ENCODE measurements at regions not wholly inside any gene's neighbourhood (a gene's known extent, or its start where the extent isn't known, plus 50 kb on each side); places are given as distances from the start of the nearest gene placed in this dataset.
A peak's percentile ranks its signal among the peaks of the same experiment; 100 is the strongest.

GRCh38 chr11:122439866-122440810, 215.4 kb upstream of the UBASH3B start:
- DNase-seq (ENCODE audit: low spot score in 2 of 2), result no peak
- no peak overlapping the region for H3K27ac Mint-ChIP-seq
- no peaks in the 10 kb centered on the region for H3K4me1 Mint-ChIP-seq
- H3K4me3 Mint-ChIP-seq, result no peak overlapping the region
- ATAC-seq, result no peak
- H3K36me3 Mint-ChIP-seq, result no peaks in the 10 kb centered on the region
- no peaks in the 10 kb centered on the region for H3K9me3 Mint-ChIP-seq

DNA sequence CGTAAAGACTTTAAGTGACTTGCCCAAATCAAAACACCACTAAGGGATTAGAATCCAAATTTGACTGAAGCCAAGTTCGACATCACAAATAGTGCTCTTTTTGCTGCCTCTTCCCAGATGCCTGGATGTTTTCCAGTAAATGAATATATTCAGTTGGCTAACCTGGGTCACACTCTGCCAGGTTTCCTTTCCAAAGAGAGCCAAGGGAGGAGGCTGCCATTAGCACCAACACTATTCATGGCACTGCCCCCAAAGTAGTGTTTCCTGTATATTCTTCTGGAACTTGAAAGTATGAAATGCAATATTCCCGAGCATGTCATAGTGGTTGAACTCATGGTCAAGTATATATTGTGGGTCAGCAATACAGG, 219.3 kb upstream of the UBASH3B start:
- H3K27ac Mint-ChIP-seq, result no peak overlapping the region
- H3K4me3 Mint-ChIP-seq, result no peak overlapping the region
- no peaks in the 10 kb centered on the region for H3K4me1 Mint-ChIP-seq
- ATAC-seq (no peak), DNase-seq (ENCODE audit: low spot score in 2 of 2) (no peak)
- H3K36me3 Mint-ChIP-seq, result no peaks in the 10 kb centered on the region
- H3K9me3 Mint-ChIP-seq, result no peaks in the 10 kb centered on the region

- no peaks in the 10 kb centered on the region for H3K4me1 Mint-ChIP-seq
- no peaks in the 10 kb centered on the region for H3K9me3 Mint-ChIP-seq
- H3K36me3 Mint-ChIP-seq, result no peaks in the 10 kb centered on the region
- DNase-seq (ENCODE audit: low spot score in 2 of 2) (no peak), ATAC-seq (no peak)
- H3K27ac Mint-ChIP-seq, result no peak overlapping the region
- H3K4me3 Mint-ChIP-seq, result no peak overlapping the region
These were observed 219.9 kb upstream of the UBASH3B start for GRCh38 chr11:122435540-122436187.

DNA sequence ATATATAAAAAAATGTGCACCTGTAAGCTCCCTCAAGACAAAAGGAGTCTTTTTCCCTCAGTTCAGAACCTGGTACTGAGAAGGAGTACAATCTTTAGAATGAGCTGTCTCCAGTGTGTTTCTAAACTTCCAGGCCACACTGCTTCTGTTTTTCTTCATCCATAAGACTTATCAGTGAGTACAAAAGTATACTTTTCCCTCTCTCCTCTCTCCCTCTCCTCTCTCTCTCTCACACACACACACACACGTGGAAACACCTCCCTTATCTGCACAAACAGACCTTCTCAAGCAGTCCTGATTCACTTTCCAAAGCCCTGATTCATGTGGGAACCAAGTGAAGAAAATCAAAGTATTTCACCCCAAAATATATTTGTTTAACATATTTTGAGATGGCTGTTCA, 220.7 kb upstream of the UBASH3B start:
- Mint-ChIP-seq H3K4me1 (no peaks in the 10 kb centered on the region), H3K4me3 (no peak overlapping the region), H3K9me3 (no peaks in the 10 kb centered on the region), H3K36me3 (no peaks in the 10 kb centered on the region), H3K27ac (no peak overlapping the region)
- ATAC-seq (no peak), DNase-seq (ENCODE audit: low spot score in 2 of 2) (no peak)

DNA sequence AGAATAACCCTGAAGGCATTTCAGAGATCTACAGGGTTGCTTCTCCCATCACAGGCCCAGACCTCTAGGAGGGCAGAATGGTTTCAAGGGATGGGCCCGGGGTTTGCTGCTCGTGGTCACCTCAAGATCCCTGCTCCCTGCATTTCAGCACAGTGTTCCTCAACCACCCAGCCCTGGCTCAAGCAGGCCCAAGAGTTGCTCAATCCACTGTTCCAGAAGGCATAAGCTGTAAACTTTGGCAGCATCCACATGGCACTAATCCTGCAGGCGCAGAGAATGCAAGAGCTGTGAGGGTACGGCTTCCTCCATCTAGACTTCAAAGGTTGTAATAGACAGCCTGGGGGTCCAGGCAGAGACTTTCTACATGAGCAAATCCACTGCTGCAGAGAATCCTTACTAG, 225.0 kb upstream of the UBASH3B start:
- no peaks in the 10 kb centered on the region for H3K9me3 Mint-ChIP-seq
- H3K36me3 Mint-ChIP-seq, result no peaks in the 10 kb centered on the region
- no peak overlapping the region for H3K27ac Mint-ChIP-seq

GRCh38 chr11:122426073-122426472, 229.4 kb upstream of the UBASH3B start:
- H3K36me3 Mint-ChIP-seq, result no peaks in the 10 kb centered on the region
- no peak for ATAC-seq

More for the DNA sequence above, 225.0 kb upstream of the UBASH3B start:
- ATAC-seq (peak; percentile 16), DNase-seq (ENCODE audit: low spot score in 2 of 2) (no peak)
- H3K4me1 Mint-ChIP-seq, result no peaks in the 10 kb centered on the region
- H3K4me3 Mint-ChIP-seq, result no peak overlapping the region

DNA sequence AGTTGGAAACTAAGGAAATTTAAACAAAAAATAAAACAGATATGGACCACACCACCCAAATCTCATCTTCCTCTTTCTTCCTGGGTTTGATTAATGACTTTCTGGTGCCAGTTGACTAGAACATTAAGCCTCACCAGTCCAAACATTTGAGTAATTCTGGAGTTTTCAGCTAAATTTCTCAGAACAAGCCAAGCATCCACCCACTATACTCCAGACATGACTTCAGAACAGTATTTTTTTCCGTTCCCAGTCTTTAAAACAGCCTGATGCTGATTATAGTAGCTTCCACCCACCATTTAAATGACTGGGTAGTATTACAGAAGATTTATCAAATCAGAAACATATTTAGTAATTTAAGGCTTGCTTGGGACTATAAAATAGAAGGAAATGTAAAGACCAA, 230.9 kb upstream of the UBASH3B start:
- Mint-ChIP-seq H3K9me3 (no peaks in the 10 kb centered on the region), H3K27ac (no peak overlapping the region), H3K36me3 (no peaks in the 10 kb centered on the region), H3K4me1 (no peaks in the 10 kb centered on the region), H3K4me3 (no peak overlapping the region)
- DNase-seq (ENCODE audit: low spot score in 2 of 2) (no peak), ATAC-seq (no peak)

More at GRCh38 chr11:122426073-122426472, 229.4 kb upstream of the UBASH3B start:
- DNase-seq (ENCODE audit: low spot score in 2 of 2), result no peak
- H3K27ac Mint-ChIP-seq, result no peak overlapping the region
- no peaks in the 10 kb centered on the region for H3K4me1 Mint-ChIP-seq
- no peaks in the 10 kb centered on the region for H3K9me3 Mint-ChIP-seq
- no peak overlapping the region for H3K4me3 Mint-ChIP-seq

GRCh38 chr11:122423886-122424285, 231.6 kb upstream of the UBASH3B start:
- Mint-ChIP-seq H3K4me3 (no peak overlapping the region), H3K4me1 (no peaks in the 10 kb centered on the region), H3K9me3 (no peaks in the 10 kb centered on the region), H3K36me3 (no peaks in the 10 kb centered on the region), H3K27ac (no peak overlapping the region)
- DNase-seq (ENCODE audit: low spot score in 2 of 2), result no peak
- no peak for ATAC-seq

DNA sequence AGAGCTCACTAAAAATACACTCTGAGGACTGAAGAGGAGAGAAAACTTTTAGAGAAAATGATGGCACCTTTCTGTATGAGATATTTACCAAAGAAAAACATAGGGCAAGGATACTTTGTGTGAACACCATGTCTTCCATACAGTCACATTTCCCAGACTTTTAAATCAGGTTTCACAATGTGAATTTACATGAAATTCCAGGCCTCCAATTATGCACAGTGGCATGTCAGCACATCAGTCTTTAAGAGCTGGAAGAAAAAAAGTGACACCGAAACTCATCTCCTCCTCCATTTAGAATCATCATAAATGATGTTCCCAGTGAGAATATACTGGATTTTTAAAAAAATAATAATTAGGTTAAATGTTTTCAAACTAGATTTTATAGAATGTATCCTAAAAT, 232.2 kb upstream of the UBASH3B start:
- no peak overlapping the region for H3K27ac Mint-ChIP-seq
- DNase-seq (ENCODE audit: low spot score in 2 of 2) (no peak), ATAC-seq (no peak)
- H3K36me3 Mint-ChIP-seq, result no peaks in the 10 kb centered on the region
- H3K4me3 Mint-ChIP-seq, result no peak overlapping the region
- H3K4me1 Mint-ChIP-seq, result no peaks in the 10 kb centered on the region
- no peaks in the 10 kb centered on the region for H3K9me3 Mint-ChIP-seq

GRCh38 chr11:122422682-122423081, 232.8 kb upstream of the UBASH3B start:
- Mint-ChIP-seq H3K27ac (no peak overlapping the region), H3K36me3 (no peaks in the 10 kb centered on the region), H3K4me3 (no peak overlapping the region), H3K4me1 (no peaks in the 10 kb centered on the region), H3K9me3 (no peaks in the 10 kb centered on the region)
- DNase-seq (ENCODE audit: low spot score in 2 of 2) (no peak), ATAC-seq (no peak)

DNA sequence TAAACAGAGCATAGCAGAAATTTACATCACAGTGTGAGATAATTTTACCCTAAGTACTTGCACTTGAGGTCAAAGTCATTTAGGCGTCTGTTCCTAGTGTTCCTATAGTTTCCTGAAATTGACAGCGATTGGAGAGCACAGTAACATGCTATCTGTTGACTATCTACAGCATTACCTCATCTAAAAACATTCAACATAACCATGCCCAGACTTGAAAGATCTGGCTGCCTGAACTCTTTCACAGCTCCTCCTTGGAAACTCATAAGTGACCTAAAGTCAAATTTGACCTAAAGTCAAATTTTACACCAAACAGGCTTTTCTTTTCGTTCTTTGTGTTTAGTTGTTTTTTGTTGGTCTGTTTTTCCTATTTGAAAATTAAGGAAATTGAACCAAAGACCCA, 233.8 kb upstream of the UBASH3B start:
- DNase-seq (ENCODE audit: low spot score in 2 of 2), result no peak
- Mint-ChIP-seq H3K27ac (no peak overlapping the region), H3K4me3 (no peak overlapping the region), H3K36me3 (no peaks in the 10 kb centered on the region), H3K4me1 (no peaks in the 10 kb centered on the region), H3K9me3 (no peaks in the 10 kb centered on the region)
- no peak for ATAC-seq

GRCh38 chr11:122418032-122418431, 237.5 kb upstream of the UBASH3B start:
- Mint-ChIP-seq H3K27ac (no peak overlapping the region), H3K36me3 (no peaks in the 10 kb centered on the region), H3K9me3 (peaks cover 8% of the 10 kb centered on the region), H3K4me3 (no peak overlapping the region), H3K4me1 (no peaks in the 10 kb centered on the region)
- DNase-seq (ENCODE audit: low spot score in 2 of 2) (no peak), ATAC-seq (no peak)

- Mint-ChIP-seq H3K27ac (no peak overlapping the region), H3K4me1 (no peaks in the 10 kb centered on the region), H3K4me3 (no peak overlapping the region), H3K9me3 (peaks cover 8% of the 10 kb centered on the region), H3K36me3 (no peaks in the 10 kb centered on the region)
- no peak for ATAC-seq
- no peak for DNase-seq (ENCODE audit: low spot score in 2 of 2)
These were observed 241.0 kb upstream of the UBASH3B start for GRCh38 chr11:122414406-122415018.

GRCh38 chr11:122413677-122414076, 241.8 kb upstream of the UBASH3B start:
- no peak overlapping the region for H3K4me3 Mint-ChIP-seq
- no peaks in the 10 kb centered on the region for H3K36me3 Mint-ChIP-seq
- ATAC-seq, result no peak
- DNase-seq (ENCODE audit: low spot score in 2 of 2), result no peak
- H3K27ac Mint-ChIP-seq, result no peak overlapping the region
- peaks cover 8% of the 10 kb centered on the region for H3K9me3 Mint-ChIP-seq
- no peaks in the 10 kb centered on the region for H3K4me1 Mint-ChIP-seq

- Mint-ChIP-seq H3K4me3 (no peak overlapping the region), H3K27ac (no peak overlapping the region), H3K9me3 (peaks cover 8% of the 10 kb centered on the region), H3K4me1 (no peaks in the 10 kb centered on the region), H3K36me3 (no peaks in the 10 kb centered on the region)
- DNase-seq (ENCODE audit: low spot score in 2 of 2), result no peak
- no peak for ATAC-seq
These were observed 242.9 kb upstream of the UBASH3B start for GRCh38 chr11:122412581-122412980.

DNA sequence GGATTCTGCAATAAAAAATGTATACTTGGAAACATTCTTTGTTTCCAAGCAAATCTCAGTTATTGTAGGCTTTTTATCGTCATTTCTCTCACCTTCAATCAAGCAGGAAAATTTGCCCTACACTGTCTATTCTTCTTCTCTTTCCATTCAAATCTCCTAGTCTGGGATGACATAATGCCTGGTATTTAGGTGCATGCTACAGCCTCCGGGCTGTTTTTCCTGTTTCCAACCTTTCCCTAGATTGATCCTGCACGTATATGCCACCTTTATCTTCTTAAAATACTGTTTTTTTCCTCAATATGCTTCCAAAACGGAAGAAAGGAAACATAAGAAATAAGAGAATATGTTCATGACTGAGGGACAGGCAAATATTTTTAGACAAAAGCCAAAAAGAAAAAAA, 249.1 kb upstream of the UBASH3B start:
- H3K36me3 Mint-ChIP-seq, result no peaks in the 10 kb centered on the region
- no peak overlapping the region for H3K4me3 Mint-ChIP-seq
- no peak for ATAC-seq
- DNase-seq (ENCODE audit: low spot score in 2 of 2), result no peak
- H3K4me1 Mint-ChIP-seq, result no peaks in the 10 kb centered on the region
- no peaks in the 10 kb centered on the region for H3K9me3 Mint-ChIP-seq
- H3K27ac Mint-ChIP-seq, result no peak overlapping the region
